Esophagus muscularis mucosa (tissue), 3 donors: ENCODE measurements at regions not wholly inside any gene's neighbourhood (a gene's known extent, or its start where the extent isn't known, plus 50 kb on each side); places are given as distances from the start of the nearest gene placed in this dataset.

Experiments
- CTCF ChIP-seq, 3 experiments: fragments of 200-600 bp in 2 of 3; fragments of 450-650 bp in 1 of 3; sonication (generic) in 2 of 3; IDR thresholded peaks; one replicate each; pipeline ENCODE4 v1.5.1; 2017 to 2019; ENCODE audit warnings: antibody characterized with exemption in 3 of 3, mild to moderate bottlenecking in 2 of 3, moderate library complexity in 1 of 3
- POLR2A ChIP-seq: fragments of 450-650 bp; IDR thresholded peaks from one replicate; pipeline ENCODE4 v1.6.1; 2017; ENCODE audit warnings: antibody characterized with exemption, moderate library complexity, mild to moderate bottlenecking, low read depth

GRCh38 chr6:1197309-1197708, 114.6 kb upstream of the FOXQ1 start:
- no peak for TF ChIP-seq POLR2A
- no peak for TF ChIP-seq CTCF (IDR thresholded peaks at IDR 0.05)
